ENCODE measurements at regions not wholly inside any gene's neighbourhood (a gene's known extent, or its start where the extent isn't known, plus 50 kb on each side); places are given as distances from the start of the nearest gene placed in this dataset.

DNA sequence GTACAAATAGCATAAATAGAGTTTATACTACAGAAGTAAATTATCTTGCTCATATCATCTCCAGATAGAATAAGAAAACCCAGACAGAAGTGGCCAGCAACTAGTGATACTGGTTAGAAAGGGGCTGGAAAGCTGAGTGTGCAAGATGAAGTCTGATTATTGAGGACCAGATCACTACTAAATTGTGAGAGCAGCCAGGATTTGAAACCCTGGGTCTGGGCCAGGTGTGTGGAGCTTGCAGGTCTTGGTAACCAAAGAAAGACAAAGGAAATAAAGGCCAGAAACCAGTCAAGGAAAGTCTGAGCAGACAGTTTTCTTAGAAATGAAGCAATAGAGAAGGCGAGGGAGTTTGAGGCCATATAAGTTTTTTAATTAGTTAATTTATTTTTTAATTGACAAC, 611.8 kb downstream of the ETNK1 start:
- Histone ChIP-seq H3K4me1 (no peaks in the 10 kb centered on the region), H3K36me3 (ENCODE audit: control insufficient read depth, insufficient read depth, low read length) (no peaks in the 10 kb centered on the region), H3K4me3 (ENCODE audit: low read depth, low read length) (no peak overlapping the region), H3K9me3 (no peaks in the 10 kb centered on the region), H3K27me3 (replicated peaks; ENCODE audit: control insufficient read depth, insufficient read depth, low read length) (no peaks in the 10 kb centered on the region)
- ChIA-PET CTCF (interaction anchor here (0.5 kb wide), 1 partner anchor 217 kb away, joined by 3 read pairs; no protein-coding TSS in a partner anchor), POLR2A (no interaction called here)
- Mint-ChIP-seq H3K9me3 (ENCODE audit: unreplicated experiment) (no peaks in the 10 kb centered on the region), H3K4me3 (ENCODE audit: unreplicated experiment) (no peak overlapping the region), H3K27me3 (ENCODE audit: insufficient read depth, unreplicated experiment) (no peaks in the 10 kb centered on the region), H3K27ac (ENCODE audit: unreplicated experiment) (no peak overlapping the region), H3K36me3 (ENCODE audit: insufficient read depth, unreplicated experiment) (no peaks in the 10 kb centered on the region), H3K4me1 (ENCODE audit: low read depth, unreplicated experiment) (no peaks in the 10 kb centered on the region)
- intact Hi-C loops (cut with micrococcal nuclease; ENCODE audit: unreplicated experiment): no loop called here
- TF ChIP-seq, protein P1, sequence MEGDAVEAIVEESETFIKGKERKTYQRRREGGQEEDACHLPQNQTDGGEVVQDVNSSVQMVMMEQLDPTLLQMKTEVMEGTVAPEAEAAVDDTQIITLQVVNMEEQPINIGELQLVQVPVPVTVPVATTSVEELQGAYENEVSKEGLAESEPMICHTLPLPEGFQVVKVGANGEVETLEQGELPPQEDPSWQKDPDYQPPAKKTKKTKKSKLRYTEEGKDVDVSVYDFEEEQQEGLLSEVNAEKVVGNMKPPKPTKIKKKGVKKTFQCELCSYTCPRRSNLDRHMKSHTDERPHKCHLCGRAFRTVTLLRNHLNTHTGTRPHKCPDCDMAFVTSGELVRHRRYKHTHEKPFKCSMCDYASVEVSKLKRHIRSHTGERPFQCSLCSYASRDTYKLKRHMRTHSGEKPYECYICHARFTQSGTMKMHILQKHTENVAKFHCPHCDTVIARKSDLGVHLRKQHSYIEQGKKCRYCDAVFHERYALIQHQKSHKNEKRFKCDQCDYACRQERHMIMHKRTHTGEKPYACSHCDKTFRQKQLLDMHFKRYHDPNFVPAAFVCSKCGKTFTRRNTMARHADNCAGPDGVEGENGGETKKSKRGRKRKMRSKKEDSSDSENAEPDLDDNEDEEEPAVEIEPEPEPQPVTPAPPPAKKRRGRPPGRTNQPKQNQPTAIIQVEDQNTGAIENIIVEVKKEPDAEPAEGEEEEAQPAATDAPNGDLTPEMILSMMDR (IDR thresholded peaks at IDR 0.05; ENCODE audit: insufficient read depth in 1 of 2, low read depth in 1 of 2, low read length in 1 of 2, severe bottlenecking in 1 of 2, unreplicated experiment in 1 of 2): no peak
- no peak for DNase-seq
- no TSS peak for BruUV-seq (replicated peaks)

GRCh38 chr12:23238190-23238589, 613.2 kb downstream of the ETNK1 start:
- DNase-seq: no peak
- H3K4me1 Mint-ChIP-seq (ENCODE audit: low read depth, unreplicated experiment): no peaks in the 10 kb centered on the region
- CTCF ChIA-PET: no interaction called here
- BruUV-seq (replicated peaks): no TSS peak
- TF ChIP-seq, protein P1 (IDR thresholded peaks at IDR 0.05; ENCODE audit: insufficient read depth in 1 of 2, low read depth in 1 of 2, low read length in 1 of 2, severe bottlenecking in 1 of 2, unreplicated experiment in 1 of 2): no peak
- H3K27ac Mint-ChIP-seq (ENCODE audit: unreplicated experiment): no peak overlapping the region
- H3K36me3 ChIP-seq (ENCODE audit: control insufficient read depth, insufficient read depth, low read length): no peaks in the 10 kb centered on the region
- intact Hi-C loops (cut with micrococcal nuclease; ENCODE audit: unreplicated experiment): no loop called here
- H3K4me3 ChIP-seq (ENCODE audit: low read depth, low read length): no peak overlapping the region
- POLR2A ChIA-PET: no interaction called here
- H3K27me3 ChIP-seq (replicated peaks; ENCODE audit: control insufficient read depth, insufficient read depth, low read length): no peaks in the 10 kb centered on the region
- H3K9me3 Mint-ChIP-seq (ENCODE audit: unreplicated experiment): no peaks in the 10 kb centered on the region
- no peaks in the 10 kb centered on the region for H3K27me3 Mint-ChIP-seq (ENCODE audit: insufficient read depth, unreplicated experiment)
- no peaks in the 10 kb centered on the region for H3K36me3 Mint-ChIP-seq (ENCODE audit: insufficient read depth, unreplicated experiment)
- no peaks in the 10 kb centered on the region for H3K4me1 ChIP-seq
- H3K9me3 ChIP-seq: no peaks in the 10 kb centered on the region
- no peak overlapping the region for H3K4me3 Mint-ChIP-seq (ENCODE audit: unreplicated experiment)

GRCh38 chr12:23238957-23239356, 614.0 kb downstream of the ETNK1 start:
- H3K27me3 ChIP-seq (replicated peaks; ENCODE audit: control insufficient read depth, insufficient read depth, low read length): no peaks in the 10 kb centered on the region
- Mint-ChIP-seq H3K4me1 (ENCODE audit: low read depth, unreplicated experiment) (no peaks in the 10 kb centered on the region), H3K27me3 (ENCODE audit: insufficient read depth, unreplicated experiment) (no peaks in the 10 kb centered on the region), H3K36me3 (ENCODE audit: insufficient read depth, unreplicated experiment) (no peaks in the 10 kb centered on the region), H3K27ac (ENCODE audit: unreplicated experiment) (no peak overlapping the region), H3K4me3 (ENCODE audit: unreplicated experiment) (no peak overlapping the region), H3K9me3 (ENCODE audit: unreplicated experiment) (no peaks in the 10 kb centered on the region)
- BruUV-seq (replicated peaks): no TSS peak
- TF ChIP-seq, protein P1 (IDR thresholded peaks at IDR 0.05; ENCODE audit: insufficient read depth in 1 of 2, low read depth in 1 of 2, low read length in 1 of 2, severe bottlenecking in 1 of 2, unreplicated experiment in 1 of 2): no peak
- ChIA-PET CTCF (no interaction called here), POLR2A (no interaction called here)
- H3K36me3 ChIP-seq (ENCODE audit: control insufficient read depth, insufficient read depth, low read length): no peaks in the 10 kb centered on the region
- no peaks in the 10 kb centered on the region for H3K4me1 ChIP-seq
- no peak for DNase-seq
- intact Hi-C loops (cut with micrococcal nuclease; ENCODE audit: unreplicated experiment): no loop called here
- H3K4me3 ChIP-seq (ENCODE audit: low read depth, low read length): no peak overlapping the region
- H3K9me3 ChIP-seq: no peaks in the 10 kb centered on the region

Measured in Caco-2 (cell line).